Smooth muscle cell (in vitro differentiated cells): ENCODE measurements at regions not wholly inside any gene's neighbourhood (a gene's known extent, or its start where the extent isn't known, plus 50 kb on each side); places are given as distances from the start of the nearest gene placed in this dataset.

Experiments used
- DNase-seq: peaks from one replicate; lab custom pipeline; 2025; ENCODE audit not compliant: unreplicated experiment; lab: John Stamatoyannopoulos, UW
- H2AFZ ChIP-seq: fragments of 200-600 bp; sonication (generic); 2 replicates; pipeline ENCODE4 v1.6.0; 2016; ENCODE audit warnings: antibody characterized with exemption, low read depth, mild to moderate bottlenecking
- H3F3A ChIP-seq: fragments of 200-600 bp; sonication (generic); 2 replicates; pipeline ENCODE4 v1.6.0; 2017; ENCODE audit warnings: antibody characterized with exemption, low read depth
- H3K27ac ChIP-seq: fragments of 200-600 bp; sonication (generic); 2 replicates; pipeline ENCODE4 v1.5.1; 2016; ENCODE audit warnings: low read depth, mild to moderate bottlenecking
- H3K27me3 ChIP-seq: fragments of 200-600 bp; sonication (generic); 2 replicates; pipeline ENCODE4 v1.6.1; 2016; ENCODE audit warnings: low read depth, mild to moderate bottlenecking
- H3K36me3 ChIP-seq: fragments of 200-600 bp; sonication (generic); 2 replicates; pipeline ENCODE4 v1.5.1; 2016; ENCODE audit warnings: low read depth
- H3K4me1 ChIP-seq: fragments of 200-600 bp; sonication (generic); 2 replicates; pipeline ENCODE4 v1.5.1; 2016; ENCODE audit warnings: low read depth
- H3K4me2 ChIP-seq: fragments of 200-600 bp; sonication (generic); 2 replicates; pipeline ENCODE4 v1.6.0; 2016; ENCODE audit warnings: mild to moderate bottlenecking
- H3K4me3 ChIP-seq: fragments of 200-600 bp; sonication (generic); 2 replicates; pipeline ENCODE4 v1.5.1; 2016; ENCODE audit warnings: mild to moderate bottlenecking
- H3K79me2 ChIP-seq: fragments of 200-600 bp; sonication (generic); 2 replicates; pipeline ENCODE4 v1.6.0; 2016; ENCODE audit warnings: low read depth, mild to moderate bottlenecking
- H3K9ac ChIP-seq: fragments of 200-600 bp; sonication (generic); 2 replicates; pipeline ENCODE4 v1.6.0; 2016; ENCODE audit warnings: low read depth
- H3K9me3 ChIP-seq: fragments of 200-600 bp; sonication (generic); replicated peaks from 2 replicates; pipeline ENCODE4 v1.5.1; 2016; ENCODE audit warnings: low read depth
- H4K20me1 ChIP-seq: fragments of 200-600 bp; sonication (generic); 2 replicates; pipeline ENCODE4 v1.6.0; 2016; ENCODE audit warnings: low read depth
- CTCF ChIP-seq: fragments of 200-600 bp; sonication (generic); IDR thresholded peaks from 2 replicates; pipeline ENCODE4 v1.5.1; 2017; ENCODE audit warnings: borderline replicate concordance, mild to moderate bottlenecking, antibody characterized with exemption; ENCODE audit not compliant: insufficient read depth, poor library complexity, severe bottlenecking
- WGBS: methylation state at CpG from one replicate; pipeline ENCODE4 v1.1.7; 2016; ENCODE audit warnings: low lambda C conversion rate; 5-methylcytosine and 5-hydroxymethylcytosine counted together

GRCh38 chr1:57951390-57951789 lies 527.5 kb upstream of the DAB1 start:
- Histone ChIP-seq H3K27ac (no peak overlapping the region), H3K4me3 (no peak overlapping the region), H3K27me3 (peaks cover 24% of the 10 kb centered on the region), H4K20me1 (no peaks in the 10 kb centered on the region), H3K4me1 (no peaks in the 10 kb centered on the region), H3K79me2 (no peaks in the 10 kb centered on the region), H3K9me3 (no peaks in the 10 kb centered on the region), H3K36me3 (no peaks in the 10 kb centered on the region), H3K9ac (no peak overlapping the region), H3K4me2 (no peak overlapping the region), H2AFZ (no peak overlapping the region), H3F3A (no peaks in the 10 kb centered on the region)
- TF ChIP-seq CTCF: no peak
- DNase-seq: no peak
- WGBS: 70% methylated on average over 4 of the region's 4 CpGs

- no peaks in the 10 kb centered on the region for H3K79me2 ChIP-seq
- no peak overlapping the region for H3K4me3 ChIP-seq
- H3K9me3 ChIP-seq: no peaks in the 10 kb centered on the region
- H3K27me3 ChIP-seq: peaks cover 21% of the 10 kb centered on the region
- TF ChIP-seq CTCF: no peak
- no peak overlapping the region for H2AFZ ChIP-seq
- H3K4me2 ChIP-seq: no peak overlapping the region
- no peak for DNase-seq
- no peak overlapping the region for H3K27ac ChIP-seq
- H3F3A ChIP-seq: no peaks in the 10 kb centered on the region
- WGBS: 80% methylated on average over 2 of the region's 2 CpGs
- no peaks in the 10 kb centered on the region for H4K20me1 ChIP-seq
- H3K36me3 ChIP-seq: no peaks in the 10 kb centered on the region
- H3K9ac ChIP-seq: no peak overlapping the region
- H3K4me1 ChIP-seq: no peaks in the 10 kb centered on the region
These were observed 525.3 kb upstream of the DAB1 start for GRCh38 chr1:57949168-57949567.

- Histone ChIP-seq H3K79me2 (no peaks in the 10 kb centered on the region), H3F3A (no peaks in the 10 kb centered on the region), H3K27ac (no peak overlapping the region), H3K4me3 (no peak overlapping the region), H3K9me3 (no peaks in the 10 kb centered on the region), H3K4me1 (no peaks in the 10 kb centered on the region), H3K36me3 (no peaks in the 10 kb centered on the region), H3K27me3 (peaks cover 21% of the 10 kb centered on the region), H3K4me2 (no peak overlapping the region), H3K9ac (no peak overlapping the region), H2AFZ (no peak overlapping the region), H4K20me1 (no peaks in the 10 kb centered on the region)
- no peak for TF ChIP-seq CTCF
- no peak for DNase-seq
- 85% methylated on average over 6 of the region's 6 CpGs for WGBS
These were observed 523.6 kb upstream of the DAB1 start for GRCh38 chr1:57947471-57947870.

- 95% methylated on average over 4 of the region's 4 CpGs for WGBS
These were observed 521.2 kb upstream of the DAB1 start for GRCh38 chr1:57945045-57945444.

More at GRCh38 chr1:57945045-57945444, 521.2 kb upstream of the DAB1 start:
- no peaks in the 10 kb centered on the region for H3F3A ChIP-seq
- no peak for TF ChIP-seq CTCF
- DNase-seq: no peak
- no peak overlapping the region for H3K9ac ChIP-seq
- no peak overlapping the region for H3K4me2 ChIP-seq
- no peaks in the 10 kb centered on the region for H3K4me1 ChIP-seq
- H3K27ac ChIP-seq: no peak overlapping the region
- no peak overlapping the region for H3K4me3 ChIP-seq
- no peak overlapping the region for H2AFZ ChIP-seq
- no peaks in the 10 kb centered on the region for H4K20me1 ChIP-seq
- no peaks in the 10 kb centered on the region for H3K79me2 ChIP-seq
- H3K9me3 ChIP-seq: no peaks in the 10 kb centered on the region
- H3K36me3 ChIP-seq: no peaks in the 10 kb centered on the region
- H3K27me3 ChIP-seq: peaks cover 1% of the 10 kb centered on the region
